K562 (cell line): ENCODE measurements at regions not wholly inside any gene's neighbourhood (a gene's known extent, or its start where the extent isn't known, plus 50 kb on each side); places are given as distances from the start of the nearest gene placed in this dataset.
A peak's percentile ranks its signal among the peaks of the same experiment; 100 is the strongest.

ENCODE experiments used
- ARID1B ChIP-seq: fragments of 450-650 bp; IDR thresholded peaks from 2 replicates; pipeline ENCODE4 v1.6.1; 2016; ENCODE audit warnings: antibody characterized with exemption, mild to moderate bottlenecking, inconsistent platforms
- ARID3B ChIP-seq: fragments of 250-450 bp; sonication (Bioruptor Pico); IDR thresholded peaks from 2 replicates; pipeline ENCODE4 v1.4.0; 2020; ENCODE audit warnings: borderline replicate concordance
- BHLHE40 ChIP-seq: IDR thresholded peaks from 2 replicates; pipeline ENCODE4 v1.6.1; 2011; ENCODE audit warnings: low read length, improper control_type of control experiment
- CBFB ChIP-seq: sonication (generic); formaldehyde crosslinking; IDR thresholded peaks from 2 replicates; pipeline ENCODE4 v1.4.0; 2020; ENCODE audit warnings: mild to moderate bottlenecking, missing genetic modification reagents
- CBX5 ChIP-seq: IDR thresholded peaks from 2 replicates; pipeline ENCODE4 v1.6.1; 2014; ENCODE audit warnings: low read depth, borderline replicate concordance
- CEBPB ChIP-seq: fragments of 450-650 bp; IDR thresholded peaks from 2 replicates; pipeline ENCODE4 v1.6.1; 2016; ENCODE audit warnings: missing genetic modification characterization, missing compliant biosample characterization
- CREB3 ChIP-seq: fragments of 450-650 bp; conservative IDR thresholded peaks from 2 replicates; pipeline ENCODE4 v1.6.1; 2016; ENCODE audit warnings: missing genetic modification characterization, low read depth, mild to moderate bottlenecking, missing compliant biosample characterization, moderate library complexity
- CREBBP ChIP-seq: IDR thresholded peaks from one replicate; pipeline ENCODE4 v1.6.1; 2012; ENCODE audit warnings: low read depth, mild to moderate bottlenecking, control low read depth, inconsistent platforms, low read length
- ETV5 ChIP-seq: sonication (generic); formaldehyde crosslinking; IDR thresholded peaks from 2 replicates; pipeline ENCODE4 v1.4.0; 2020; ENCODE audit warnings: low read depth, mild to moderate bottlenecking, missing genetic modification reagents
- HIVEP1 ChIP-seq: fragments of 250-450 bp; sonication (Bioruptor Pico); IDR thresholded peaks from 2 replicates; pipeline ENCODE4 v1.4.0; 2020; ENCODE audit warnings: mild to moderate bottlenecking
- HMG20A ChIP-seq: fragments of 450-650 bp; formaldehyde crosslinking; conservative IDR thresholded peaks from 2 replicates; pipeline ENCODE4 v1.4.0; 2020; ENCODE audit warnings: mild to moderate bottlenecking, mixed read lengths
- IFI16 ChIP-seq: fragments of 250-450 bp; sonication (Bioruptor Pico); IDR thresholded peaks from 2 replicates; pipeline ENCODE4 v2.1.2; 2022; ENCODE audit warnings: mild to moderate bottlenecking, inconsistent platforms
- MTF1 ChIP-seq: fragments of 250-450 bp; sonication (Bioruptor Pico); IDR thresholded peaks from 2 replicates; pipeline ENCODE4 v1.9.0; 2021; ENCODE audit warnings: moderate library complexity, mild to moderate bottlenecking, inconsistent platforms, borderline replicate concordance
- PCBP1 ChIP-seq: fragments of 200-400 bp; formaldehyde crosslinking; IDR thresholded peaks from 2 replicates; pipeline ENCODE4 v1.6.1; 2018; ENCODE audit warnings: mild to moderate bottlenecking, low read depth, low read length; ENCODE audit not compliant: poor library complexity, severe bottlenecking
- POU5F1 ChIP-seq: fragments of 150-350 bp; IDR thresholded peaks from 2 replicates; pipeline ENCODE4 v1.6.1; 2014; ENCODE audit warnings: borderline replicate concordance, low read length, low read depth, mild to moderate bottlenecking; ENCODE audit not compliant: partially characterized antibody
- RNF2 ChIP-seq: sonication (generic); IDR thresholded peaks from 2 replicates; pipeline ENCODE4 v1.6.1; 2016
- SUPT5H ChIP-seq: fragments of 450-650 bp; IDR thresholded peaks from 2 replicates; pipeline ENCODE4 v1.6.1; 2016
- TBP ChIP-seq: optimal IDR thresholded peaks from 2 replicates; pipeline ENCODE3; 2011; ENCODE audit warnings: low read depth, low read length, improper control_type of control experiment
- TEAD2 ChIP-seq: fragments of 450-650 bp; IDR thresholded peaks from 2 replicates; pipeline ENCODE4 v1.6.1; 2016; ENCODE audit warnings: missing genetic modification characterization, control low read depth, missing compliant biosample characterization
- YBX1 ChIP-seq: fragments of 450-650 bp; IDR thresholded peaks from 2 replicates; pipeline ENCODE4 v1.7.1; 2016; ENCODE audit warnings: mild to moderate bottlenecking
- ZEB2 ChIP-seq: fragments of 450-650 bp; IDR thresholded peaks from 2 replicates; pipeline ENCODE4 v1.6.1; 2016
- ZNF668 ChIP-seq: fragments of 250-450 bp; sonication (Bioruptor Pico); IDR thresholded peaks from 2 replicates; pipeline ENCODE4 v1.8.0; 2022; ENCODE audit warnings: mild to moderate bottlenecking, inconsistent platforms
- TF ChIP-seq, protein P1 (sequence below): fragments of 250-450 bp; sonication (Bioruptor Pico); IDR thresholded peaks from 2 replicates; pipeline ENCODE4 v1.9.0; 2021; ENCODE audit warnings: mild to moderate bottlenecking, inconsistent platforms
- TF ChIP-seq, protein P2 (sequence below): fragments of 450-650 bp; IDR thresholded peaks from 2 replicates; pipeline ENCODE4 v1.6.1; 2016; ENCODE audit warnings: low read depth, mild to moderate bottlenecking, moderate library complexity

- TF ChIP-seq, protein P1, sequence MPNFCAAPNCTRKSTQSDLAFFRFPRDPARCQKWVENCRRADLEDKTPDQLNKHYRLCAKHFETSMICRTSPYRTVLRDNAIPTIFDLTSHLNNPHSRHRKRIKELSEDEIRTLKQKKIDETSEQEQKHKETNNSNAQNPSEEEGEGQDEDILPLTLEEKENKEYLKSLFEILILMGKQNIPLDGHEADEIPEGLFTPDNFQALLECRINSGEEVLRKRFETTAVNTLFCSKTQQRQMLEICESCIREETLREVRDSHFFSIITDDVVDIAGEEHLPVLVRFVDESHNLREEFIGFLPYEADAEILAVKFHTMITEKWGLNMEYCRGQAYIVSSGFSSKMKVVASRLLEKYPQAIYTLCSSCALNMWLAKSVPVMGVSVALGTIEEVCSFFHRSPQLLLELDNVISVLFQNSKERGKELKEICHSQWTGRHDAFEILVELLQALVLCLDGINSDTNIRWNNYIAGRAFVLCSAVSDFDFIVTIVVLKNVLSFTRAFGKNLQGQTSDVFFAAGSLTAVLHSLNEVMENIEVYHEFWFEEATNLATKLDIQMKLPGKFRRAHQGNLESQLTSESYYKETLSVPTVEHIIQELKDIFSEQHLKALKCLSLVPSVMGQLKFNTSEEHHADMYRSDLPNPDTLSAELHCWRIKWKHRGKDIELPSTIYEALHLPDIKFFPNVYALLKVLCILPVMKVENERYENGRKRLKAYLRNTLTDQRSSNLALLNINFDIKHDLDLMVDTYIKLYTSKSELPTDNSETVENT (CRISPR knock-in tag): no peak
- TF ChIP-seq TEAD2 (no peak), TBP (no peak), CBX5 (no peak), CREBBP (no peak), ARID1B (peak; percentile 70), ZEB2 (peak; percentile 85), HMG20A (CRISPR knock-in tag) (no peak), ARID3B (CRISPR knock-in tag) (no peak), POU5F1 (no peak), ETV5 (CRISPR knock-in tag) (peak; percentile 82), CREB3 (tag) (no peak), IFI16 (CRISPR knock-in tag) (no peak), YBX1 (no peak), ZNF668 (CRISPR knock-in tag) (no peak), SUPT5H (no peak), MTF1 (CRISPR knock-in tag) (no peak), CEBPB (tag) (peak; percentile 38; the same call in 1 of the 2 replicates), HIVEP1 (CRISPR knock-in tag) (no peak), CBFB (no peak), RNF2 (peak; percentile 51; the same call in 1 of the 2 replicates), PCBP1 (no peak), BHLHE40 (0 out of 2 replicates have a peak, but pooled peaks have one; percentile 53)
- TF ChIP-seq, protein P2, sequence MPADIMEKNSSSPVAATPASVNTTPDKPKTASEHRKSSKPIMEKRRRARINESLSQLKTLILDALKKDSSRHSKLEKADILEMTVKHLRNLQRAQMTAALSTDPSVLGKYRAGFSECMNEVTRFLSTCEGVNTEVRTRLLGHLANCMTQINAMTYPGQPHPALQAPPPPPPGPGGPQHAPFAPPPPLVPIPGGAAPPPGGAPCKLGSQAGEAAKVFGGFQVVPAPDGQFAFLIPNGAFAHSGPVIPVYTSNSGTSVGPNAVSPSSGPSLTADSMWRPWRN: peak; percentile 94
Measured at GRCh38 chr1:65687428-65688214, 105.1 kb upstream of the PDE4B start (continued).
